COR-L47 (cell line): ENCODE measurements at regions not wholly inside any gene's neighbourhood (a gene's known extent, or its start where the extent isn't known, plus 50 kb on each side); places are given as distances from the start of the nearest gene placed in this dataset.

ENCODE experiments used
- DNase-seq: peaks from one replicate; lab custom pipeline; 2025; lab: John Stamatoyannopoulos, UW

GRCh38 chr6:145233955-145234354, 501.4 kb downstream of the EPM2A start:
- no peak for DNase-seq

- no peak for DNase-seq
Measured at GRCh38 chr6:145235207-145235606, 500.1 kb downstream of the EPM2A start.

- DNase-seq = no peak
Measured at GRCh38 chr6:145238787-145239186, 496.5 kb downstream of the EPM2A start.

GRCh38 chr6:145241039-145241438, 494.3 kb downstream of the EPM2A start:
- DNase-seq = no peak

GRCh38 chr6:145241721-145242120, 493.6 kb downstream of the EPM2A start:
- no peak for DNase-seq

- no peak for DNase-seq
Measured at GRCh38 chr6:145244349-145245100, 490.8 kb downstream of the EPM2A start.

- DNase-seq = no peak
Measured at GRCh38 chr6:145245119-145245518, 490.2 kb downstream of the EPM2A start.

- no peak for DNase-seq
Measured at GRCh38 chr6:145247692-145248419, 487.5 kb downstream of the EPM2A start.

- DNase-seq = no peak
Measured at GRCh38 chr6:145250436-145250835, 484.9 kb downstream of the EPM2A start.

GRCh38 chr6:145252737-145253136, 482.6 kb downstream of the EPM2A start:
- DNase-seq = no peak

- no peak for DNase-seq
Measured at GRCh38 chr6:145254649-145255401, 480.5 kb downstream of the EPM2A start.

- DNase-seq = no peak
Measured at GRCh38 chr6:145257704-145258103, 477.6 kb downstream of the EPM2A start.

GRCh38 chr6:145258122-145258521, 477.2 kb downstream of the EPM2A start:
- no peak for DNase-seq

- no peak for DNase-seq
Measured at GRCh38 chr6:145260484-145261175, 474.7 kb downstream of the EPM2A start.

GRCh38 chr6:145261758-145262157, 473.6 kb downstream of the EPM2A start:
- no peak for DNase-seq

GRCh38 chr6:145262771-145263170, 472.5 kb downstream of the EPM2A start:
- DNase-seq = no peak

GRCh38 chr6:145263778-145264211, 471.5 kb downstream of the EPM2A start:
- no peak for DNase-seq

- no peak for DNase-seq
Measured at GRCh38 chr6:145266432-145267075, 468.8 kb downstream of the EPM2A start.

- no peak for DNase-seq
Measured at GRCh38 chr6:145267076-145267867, 468.0 kb downstream of the EPM2A start.

- no peak for DNase-seq
Measured at GRCh38 chr6:145270464-145270863, 464.9 kb downstream of the EPM2A start.

GRCh38 chr6:145271040-145271439, 464.3 kb downstream of the EPM2A start:
- DNase-seq = no peak
